IPS-NIHi11 (cell line): ENCODE measurements at regions not wholly inside any gene's neighbourhood (a gene's known extent, or its start where the extent isn't known, plus 50 kb on each side); places are given as distances from the start of the nearest gene placed in this dataset.

Experiments
- DNase-seq: peaks from one replicate; pipeline ENCODE4 v3.0.0; 2012; ENCODE audit warnings: mixed read lengths, low spot score

DNA sequence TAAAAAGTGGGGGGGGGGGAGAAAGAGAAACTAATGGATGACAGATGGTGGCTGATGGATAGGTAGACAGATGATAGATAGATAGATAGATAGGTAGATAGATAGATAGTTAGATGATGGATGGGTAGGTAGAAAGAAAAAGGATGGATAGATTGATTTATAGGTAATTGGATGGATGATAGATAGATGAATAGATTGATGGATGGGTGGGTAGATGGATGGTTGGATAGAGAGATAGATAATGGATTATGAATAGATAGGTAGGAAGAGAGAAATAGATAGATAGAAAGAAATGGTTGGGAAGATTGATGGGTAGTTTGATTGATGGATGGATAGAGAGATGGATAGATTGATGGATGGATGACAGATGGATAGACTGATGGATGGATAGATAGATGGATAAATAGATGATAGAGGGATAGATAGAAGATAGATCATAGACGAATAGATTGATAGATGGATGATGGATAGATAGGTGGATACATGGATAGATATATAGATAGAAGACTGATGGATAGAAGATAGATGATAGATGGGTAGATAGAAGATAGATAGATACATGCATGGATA lies 337.1 kb downstream of the C16orf95 start:
- no peak for DNase-seq

DNA sequence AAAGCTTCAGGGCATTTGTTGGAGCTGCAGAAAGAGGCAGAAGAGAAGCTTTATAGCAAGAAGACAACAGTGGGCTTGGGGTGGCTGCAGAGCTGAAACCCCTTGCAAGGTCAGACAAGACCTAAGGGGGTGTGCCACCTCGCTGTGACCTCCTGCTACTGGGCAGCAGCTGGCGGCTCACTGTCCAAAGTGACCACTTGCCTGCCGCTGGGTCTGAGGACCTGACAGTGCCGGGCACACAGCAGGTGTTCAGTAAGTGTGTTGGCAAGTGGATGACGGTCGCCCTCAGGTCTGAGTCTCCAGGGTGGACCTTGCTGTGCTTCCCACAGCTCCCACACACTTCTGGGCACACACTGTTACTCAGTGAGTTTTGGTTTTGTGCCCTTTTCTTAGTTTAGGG lies 336.5 kb downstream of the C16orf95 start:
- DNase-seq: no peak

DNA sequence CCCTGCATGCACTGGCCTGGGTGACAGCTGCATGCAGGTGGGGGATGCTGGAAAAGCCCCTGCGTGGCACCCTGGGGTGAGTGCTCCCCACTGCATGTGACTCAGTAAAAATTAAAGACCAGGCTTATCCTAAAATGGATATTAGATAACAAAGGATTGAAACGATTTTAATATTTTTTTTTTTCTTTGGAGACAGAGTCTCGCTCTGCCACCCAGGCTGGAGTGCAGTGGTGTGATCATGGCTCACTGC lies 334.9 kb downstream of the C16orf95 start:
- DNase-seq: no peak

DNA sequence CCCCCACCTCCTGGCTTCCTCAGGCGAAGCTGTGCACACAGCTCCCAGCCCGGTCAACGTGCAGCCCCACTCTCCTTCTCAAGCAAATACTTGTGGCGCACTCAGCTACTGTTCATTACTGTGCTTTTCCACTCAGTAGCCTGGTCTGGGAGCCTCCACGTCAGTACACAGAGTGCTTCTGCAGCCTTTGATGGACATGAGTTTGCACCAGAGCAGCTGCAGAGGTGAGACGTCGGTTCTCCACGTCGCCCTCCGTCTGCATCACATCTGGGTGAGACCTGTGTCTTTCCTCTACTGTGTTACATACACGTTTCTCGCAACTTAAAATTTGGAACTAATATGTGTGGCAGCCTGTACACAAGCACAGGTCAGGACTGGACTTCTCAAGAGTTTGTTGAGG lies 334.3 kb downstream of the C16orf95 start:
- DNase-seq: no peak

DNA sequence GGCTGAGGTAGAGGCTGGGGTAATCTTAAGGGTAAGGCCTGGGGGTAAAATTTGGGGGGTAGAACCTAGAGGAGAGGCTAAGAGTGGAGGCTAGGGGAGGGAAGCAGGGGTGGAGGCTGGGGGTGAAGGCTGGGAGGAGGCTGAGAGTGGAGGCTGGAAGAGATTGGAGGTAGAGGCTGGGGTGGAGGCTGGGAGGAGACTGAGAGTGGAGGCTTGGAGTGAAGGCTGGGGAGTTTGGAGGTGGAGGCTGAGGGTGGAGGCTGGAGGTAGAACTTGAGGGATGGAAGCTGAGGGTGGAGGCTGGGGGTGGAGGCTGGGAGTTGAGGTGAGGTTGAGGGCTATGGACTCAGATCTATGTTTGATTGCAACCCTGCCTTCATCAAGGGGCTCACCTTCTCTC lies 333.6 kb downstream of the C16orf95 start:
- DNase-seq: no peak

DNA sequence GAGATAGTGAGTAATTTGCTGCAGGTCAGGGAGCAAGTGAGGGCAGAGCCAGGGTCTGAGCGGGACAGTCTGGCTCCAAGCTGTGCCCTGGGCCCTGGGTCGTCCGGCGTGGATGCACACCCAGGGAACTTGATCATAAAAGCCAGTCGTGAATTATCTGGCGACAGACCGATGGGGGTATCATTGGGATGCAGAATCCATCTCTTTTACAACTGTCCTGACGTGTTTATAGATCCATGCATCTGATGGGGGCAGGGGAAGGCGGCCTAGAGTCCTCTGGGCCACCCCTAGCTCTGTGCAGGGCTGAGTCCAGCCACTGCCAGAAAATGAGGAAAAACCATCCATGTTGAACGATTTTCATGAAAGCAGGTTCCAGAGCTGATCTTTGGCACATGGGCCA lies 332.8 kb downstream of the C16orf95 start:
- DNase-seq: no peak

DNA sequence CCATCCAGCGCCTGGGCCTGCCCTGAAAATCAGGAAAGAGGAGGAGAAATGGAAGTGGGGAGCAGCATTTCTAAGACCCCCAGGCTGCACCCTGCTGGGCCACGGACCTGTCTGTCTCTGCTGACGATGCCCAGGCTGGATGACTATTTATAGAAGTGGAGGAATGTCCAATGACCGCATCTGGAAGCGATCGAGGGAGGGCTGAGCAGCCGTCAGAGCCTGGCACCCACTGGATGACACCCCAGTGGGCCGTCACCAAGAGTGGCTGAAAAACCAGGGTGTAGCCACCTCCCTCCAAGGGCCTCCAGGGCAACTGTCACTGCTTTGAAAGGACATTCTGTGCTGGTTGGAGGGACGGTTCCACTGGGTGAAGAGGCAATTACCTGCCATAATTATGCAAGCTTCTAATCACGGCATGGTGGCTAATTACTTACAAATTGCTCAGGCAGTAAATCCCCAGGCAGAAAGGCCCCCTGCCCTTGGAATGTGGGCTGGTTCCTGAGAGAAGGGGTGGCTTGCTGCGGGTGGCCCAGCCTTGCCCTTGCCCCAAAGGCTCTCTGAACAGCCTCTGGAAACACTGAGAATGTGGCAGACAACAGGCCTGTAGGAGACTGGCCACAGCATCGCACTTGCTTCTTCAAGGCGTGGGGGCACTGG lies 332.1 kb downstream of the C16orf95 start:
- DNase-seq: peak; percentile 53

DNA sequence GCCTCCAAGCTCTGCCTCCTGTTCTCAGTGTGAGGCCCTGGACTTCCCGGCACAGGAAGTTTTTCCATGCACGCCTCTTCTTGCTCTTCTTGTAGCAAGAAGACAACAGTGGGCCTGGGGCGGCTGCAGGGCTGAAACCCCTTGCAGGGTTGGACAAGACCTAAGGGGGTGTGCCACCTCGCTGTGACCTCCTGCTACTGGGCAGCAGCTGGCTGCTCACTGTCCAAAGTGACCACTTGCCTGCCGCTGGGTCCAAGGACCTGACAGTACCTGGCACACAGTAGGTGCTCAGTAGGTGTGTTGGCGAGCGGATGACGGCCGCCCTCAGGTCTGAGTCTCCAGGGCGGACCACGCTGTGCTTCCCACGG lies 331.6 kb downstream of the C16orf95 start:
- no peak for DNase-seq

DNA sequence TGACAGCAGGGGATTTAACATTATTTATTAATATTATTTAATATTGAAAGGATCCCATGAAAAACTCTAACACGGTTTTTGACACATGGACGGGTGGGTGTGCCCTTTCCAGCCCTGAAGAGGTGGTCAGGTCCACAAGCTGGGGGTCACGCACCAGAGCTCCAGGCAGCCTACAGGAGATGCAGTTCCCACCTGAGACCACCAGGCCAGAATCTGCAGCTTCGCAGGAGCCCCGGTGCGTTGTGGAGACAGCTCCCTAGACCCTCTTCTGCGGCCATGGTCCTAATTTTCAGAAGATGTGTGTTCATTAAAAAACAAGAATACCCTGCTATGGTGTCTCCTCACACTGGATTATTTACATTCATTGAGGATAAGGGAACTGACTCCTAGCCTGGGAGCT lies 331.1 kb downstream of the C16orf95 start:
- DNase-seq: peak; percentile 57

DNA sequence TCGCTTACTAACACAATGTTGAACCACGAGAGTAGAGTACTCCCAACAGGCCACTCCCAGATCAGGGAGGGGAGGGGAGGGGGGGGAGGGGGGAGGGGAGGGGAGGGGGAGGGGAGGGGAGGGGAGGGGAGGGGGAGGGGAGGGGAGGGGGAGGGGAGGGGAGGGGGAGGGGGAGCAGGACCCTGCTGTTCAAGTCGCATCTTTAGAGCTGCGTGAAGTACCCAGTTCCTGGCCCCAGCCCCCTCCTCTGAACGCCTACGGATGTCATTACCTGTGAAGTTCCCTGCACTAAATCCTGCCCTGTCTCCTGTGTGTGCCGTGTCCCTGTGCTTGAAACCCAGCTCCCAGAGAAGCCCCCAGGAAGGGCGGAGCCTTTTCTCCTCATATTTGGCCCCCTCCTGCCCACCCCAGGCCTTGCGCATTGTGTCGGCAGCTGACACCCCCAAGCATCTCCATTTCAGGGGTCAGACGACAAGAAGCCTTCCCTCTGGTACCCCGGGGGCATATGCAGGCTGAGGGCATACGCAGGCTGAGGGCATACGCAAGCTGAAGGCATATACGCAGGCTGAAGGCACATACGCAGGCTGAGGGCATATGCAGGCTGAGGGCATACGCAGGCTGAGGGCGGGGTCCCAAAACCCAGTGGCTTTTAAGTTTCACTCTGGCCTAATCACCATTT lies 330.2 kb downstream of the C16orf95 start:
- DNase-seq: no peak

DNA sequence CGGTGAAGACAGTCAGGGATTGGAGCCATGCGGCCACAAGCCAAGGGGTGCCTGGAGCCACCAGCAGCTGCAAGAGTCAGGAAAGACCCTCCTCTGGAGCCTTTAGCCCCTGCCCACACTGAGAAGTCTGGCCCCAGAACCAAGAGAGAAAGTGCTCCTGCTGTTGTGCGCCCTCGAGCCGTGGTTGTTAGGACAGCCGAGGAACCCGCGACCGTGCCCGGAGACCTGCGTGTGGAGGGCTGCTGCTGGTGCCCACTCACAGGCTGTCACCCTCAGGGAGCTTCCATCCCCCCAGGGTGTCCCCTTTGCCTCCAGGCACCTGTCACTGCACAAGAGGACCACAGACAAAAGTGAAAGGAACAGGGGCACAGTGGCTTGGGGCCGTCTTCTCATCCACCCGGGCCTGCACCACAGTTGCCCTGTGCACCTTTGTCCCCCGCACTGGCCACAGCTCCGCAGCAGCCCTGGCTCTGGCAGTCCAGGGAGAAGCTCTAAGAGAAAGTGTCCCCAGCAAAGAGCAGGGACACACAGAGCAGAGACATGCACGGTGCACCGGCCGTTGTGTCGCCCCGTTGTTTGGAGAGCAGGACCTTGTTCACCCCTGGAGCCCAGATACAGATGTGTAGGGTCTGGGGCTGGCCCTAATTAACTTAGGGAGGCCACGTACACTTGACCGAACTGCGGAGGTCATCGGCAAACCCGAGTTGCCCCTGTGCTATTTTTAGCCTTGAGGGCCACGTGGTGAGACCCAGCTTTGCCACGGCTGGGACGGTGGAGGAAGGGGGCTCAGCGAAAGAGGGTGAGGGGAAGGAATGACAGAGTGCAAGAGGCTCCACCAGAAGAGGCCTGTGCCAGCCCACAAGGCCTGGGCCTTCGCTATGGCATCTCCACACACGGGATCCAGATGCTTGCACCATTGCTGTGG lies 329.2 kb downstream of the C16orf95 start:
- no peak for DNase-seq

DNA sequence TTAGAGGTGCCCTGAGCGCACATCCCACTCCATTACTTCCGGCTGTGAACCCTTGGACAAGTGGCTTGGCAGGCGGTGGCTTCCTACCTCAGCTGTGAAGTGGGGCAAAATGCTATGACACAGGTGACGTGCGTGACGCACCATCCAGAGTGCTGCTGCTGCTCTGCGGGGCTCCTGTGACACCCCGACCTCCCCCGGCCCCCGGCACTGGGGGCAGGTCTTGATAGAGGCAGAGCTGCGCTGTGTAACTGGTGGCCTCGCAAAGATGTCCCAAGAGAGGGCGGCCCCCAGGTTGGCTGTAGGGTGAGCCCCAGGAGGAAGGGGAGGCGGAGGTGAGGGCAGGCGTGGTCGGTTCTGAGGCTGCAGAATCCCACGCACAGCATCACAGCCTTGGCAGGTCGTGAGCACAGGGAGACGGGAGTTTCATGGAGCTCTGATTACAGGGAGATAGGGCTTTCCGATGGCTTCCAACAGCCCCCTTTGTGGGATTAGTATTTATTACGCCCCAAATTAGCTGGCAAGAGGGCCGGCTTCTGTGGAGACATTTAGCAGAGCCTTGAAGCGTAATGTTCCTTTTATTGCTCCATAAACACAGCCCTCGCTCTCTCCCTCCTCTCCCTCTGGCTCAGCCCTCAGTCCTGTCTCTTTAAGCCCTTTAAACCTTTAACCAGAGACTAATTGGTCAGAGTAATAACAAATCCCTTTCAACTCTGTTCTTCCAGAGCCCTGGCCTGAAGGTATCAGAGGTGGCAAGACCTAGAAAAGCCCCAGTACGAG lies 328.1 kb downstream of the C16orf95 start:
- no peak for DNase-seq

DNA sequence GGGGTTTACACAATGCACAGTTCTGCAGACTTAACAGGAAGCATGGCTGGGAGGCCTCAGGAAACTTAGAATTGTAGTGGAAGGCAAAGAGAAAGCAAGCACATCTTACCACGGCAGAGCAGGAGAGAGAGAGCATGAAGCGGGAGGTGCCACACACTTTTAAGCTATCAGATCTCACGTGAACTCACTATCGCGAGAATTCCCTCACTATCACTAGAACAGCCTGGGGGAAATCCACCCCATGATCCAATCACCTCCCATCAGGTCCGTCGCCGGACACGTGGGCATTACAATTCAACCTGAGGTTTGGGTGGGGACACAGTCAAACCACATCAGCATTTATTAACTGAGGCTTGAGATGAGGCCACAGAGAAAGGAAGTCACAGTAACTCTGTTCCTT lies 326.7 kb downstream of the C16orf95 start:
- no peak for DNase-seq

DNA sequence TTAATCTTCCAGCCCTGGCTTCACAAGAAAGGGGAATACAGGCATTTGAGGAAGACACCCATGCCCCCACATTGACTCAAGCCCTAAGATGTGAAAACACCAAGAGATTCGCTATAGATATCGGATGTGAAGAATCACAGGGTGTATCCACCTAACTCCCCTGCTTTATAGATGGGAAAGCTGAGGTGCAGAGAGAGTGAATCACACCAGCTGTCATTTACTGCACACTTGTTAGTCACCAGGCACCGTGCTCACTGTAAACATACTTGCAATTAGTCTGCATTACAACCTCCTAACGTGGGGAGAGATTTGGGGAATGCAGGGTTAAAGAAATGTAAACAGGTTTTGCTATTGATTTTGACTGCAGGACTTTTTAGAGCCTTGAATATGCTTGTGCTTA lies 325.5 kb downstream of the C16orf95 start:
- DNase-seq: no peak

DNA sequence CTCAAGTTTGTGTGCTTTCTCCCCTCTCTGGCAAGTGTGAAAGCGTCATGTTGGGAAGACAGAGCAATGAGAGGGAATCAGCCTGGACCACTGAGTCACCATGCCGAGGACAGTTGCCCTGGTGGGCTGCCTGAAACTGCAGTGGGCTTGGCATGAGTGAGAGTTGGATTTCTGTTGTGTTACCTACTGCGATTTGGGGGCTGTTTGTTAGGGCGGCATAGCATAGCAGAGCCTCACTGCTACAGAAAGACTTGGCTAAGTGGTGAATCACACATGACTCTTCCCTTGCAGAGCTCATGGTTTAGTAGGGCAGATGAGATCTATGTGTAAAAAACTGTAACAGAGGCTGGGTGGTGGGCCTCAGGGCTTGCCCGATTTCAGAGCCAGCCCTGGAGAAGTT lies 324.6 kb downstream of the C16orf95 start:
- DNase-seq: no peak

DNA sequence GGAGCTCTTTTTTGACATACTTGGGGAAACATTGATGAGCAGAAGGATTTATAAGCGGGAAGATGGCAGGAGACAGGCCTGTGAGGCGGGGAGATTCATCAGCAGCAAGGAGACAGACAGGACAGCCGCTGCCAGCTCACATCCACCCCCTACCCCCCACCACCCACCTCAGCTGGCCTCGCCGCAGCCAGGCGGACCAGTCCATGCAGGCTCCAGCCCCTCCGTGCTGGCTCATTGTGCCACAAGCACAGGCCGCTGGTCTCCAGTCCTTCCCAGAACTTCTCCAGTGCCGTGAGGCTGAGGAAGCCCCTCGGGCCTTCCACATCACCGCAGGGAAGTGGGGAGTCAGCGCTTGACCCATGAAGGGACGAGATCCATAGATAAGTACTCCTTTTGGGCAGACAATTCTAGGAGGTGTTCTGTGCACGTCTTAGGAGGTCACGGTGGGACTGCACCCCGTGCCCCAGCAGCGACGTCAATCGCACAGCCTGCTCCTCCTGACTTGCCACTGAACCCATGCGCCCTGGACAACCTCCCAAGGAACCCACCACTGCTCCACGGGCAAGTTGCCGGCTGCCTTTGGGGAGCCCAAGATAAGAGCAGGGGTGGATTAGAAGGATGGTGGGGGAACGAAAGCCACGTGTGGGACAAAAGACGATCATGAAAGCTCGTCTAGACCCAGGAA lies 323.6 kb downstream of the C16orf95 start:
- DNase-seq: no peak

DNA sequence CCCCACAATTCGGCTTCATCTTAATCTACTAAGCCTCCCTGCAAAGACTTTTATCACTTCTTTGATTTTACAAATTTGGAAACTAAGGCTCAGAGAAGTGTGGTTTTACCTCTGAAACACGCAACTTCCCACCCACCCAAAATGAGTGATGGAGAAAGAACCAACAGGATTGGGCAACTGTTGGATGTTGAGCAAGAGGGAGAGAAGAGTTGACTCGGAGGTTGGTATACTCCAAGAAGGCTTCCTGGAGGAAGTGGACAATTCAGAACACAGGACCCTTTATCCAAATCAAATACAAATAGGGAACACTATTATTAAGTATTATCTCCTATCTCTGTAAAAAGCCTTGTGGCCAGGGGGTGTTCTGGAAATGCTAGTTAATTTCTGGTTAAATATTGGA lies 323.0 kb downstream of the C16orf95 start:
- DNase-seq: no peak

DNA sequence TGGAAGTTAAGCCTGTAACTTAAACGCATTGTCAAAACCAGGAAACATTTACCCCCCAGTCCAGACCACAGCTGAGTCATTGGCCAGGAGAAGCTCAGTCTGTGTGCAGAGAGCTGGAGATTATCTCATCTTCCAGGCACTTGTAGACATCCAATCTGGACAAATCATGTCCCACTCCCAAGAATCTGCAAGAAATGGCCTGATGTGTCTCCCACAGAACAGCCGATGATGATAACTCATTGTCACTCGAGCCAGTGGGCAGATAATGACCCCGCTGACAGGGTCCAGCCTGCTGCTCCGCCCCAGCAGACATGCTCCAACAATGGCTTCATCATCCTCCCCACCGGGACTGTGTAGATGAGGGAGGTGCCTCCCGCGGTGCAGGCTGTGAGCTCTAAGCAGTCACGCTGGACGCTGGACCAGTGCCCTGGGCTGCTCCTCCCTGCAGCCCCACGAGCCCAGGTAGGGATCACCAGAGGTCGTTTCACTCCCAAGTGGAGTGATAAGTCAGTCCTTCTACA lies 322.5 kb downstream of the C16orf95 start:
- peak; percentile 48 for DNase-seq

DNA sequence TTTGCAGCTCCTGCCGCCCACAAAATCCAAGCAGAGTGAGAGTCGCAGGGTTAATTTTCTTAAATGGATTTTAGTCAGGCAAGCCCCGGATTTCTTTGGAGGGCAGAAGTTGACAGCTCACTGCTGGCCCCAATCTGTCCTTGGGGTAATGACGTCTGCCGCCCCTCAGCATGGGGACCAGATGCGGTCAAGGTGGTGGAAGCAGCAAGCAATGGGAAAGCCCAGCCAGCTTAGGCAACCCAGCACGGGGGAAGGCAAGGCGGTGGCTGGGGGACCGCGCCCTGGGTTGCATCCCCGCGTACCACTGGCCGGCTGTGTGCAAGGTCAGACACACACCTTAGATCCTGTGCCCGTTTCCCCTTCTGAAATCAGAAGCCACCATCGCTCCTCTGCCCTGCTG lies 321.7 kb downstream of the C16orf95 start:
- no peak for DNase-seq

DNA sequence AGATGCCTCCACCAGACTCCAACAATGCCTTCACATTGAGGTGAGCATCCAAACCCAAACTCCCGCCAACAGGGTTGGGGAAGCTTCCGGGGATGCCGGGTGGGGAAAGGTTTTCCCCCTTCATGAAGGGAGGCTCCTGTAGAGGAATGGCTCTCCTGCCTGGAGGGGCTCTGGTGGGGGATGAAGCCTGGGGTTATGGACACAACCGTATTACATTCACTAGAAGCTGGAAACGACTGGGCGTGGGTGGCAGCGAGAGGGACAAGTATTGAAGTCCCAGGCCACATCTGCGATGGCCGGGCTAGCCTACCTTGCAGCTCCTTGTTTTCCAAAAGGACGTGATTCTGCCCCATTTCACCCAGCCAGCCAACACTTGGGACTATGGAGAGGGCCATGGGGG lies 321.1 kb downstream of the C16orf95 start:
- no peak for DNase-seq

DNA sequence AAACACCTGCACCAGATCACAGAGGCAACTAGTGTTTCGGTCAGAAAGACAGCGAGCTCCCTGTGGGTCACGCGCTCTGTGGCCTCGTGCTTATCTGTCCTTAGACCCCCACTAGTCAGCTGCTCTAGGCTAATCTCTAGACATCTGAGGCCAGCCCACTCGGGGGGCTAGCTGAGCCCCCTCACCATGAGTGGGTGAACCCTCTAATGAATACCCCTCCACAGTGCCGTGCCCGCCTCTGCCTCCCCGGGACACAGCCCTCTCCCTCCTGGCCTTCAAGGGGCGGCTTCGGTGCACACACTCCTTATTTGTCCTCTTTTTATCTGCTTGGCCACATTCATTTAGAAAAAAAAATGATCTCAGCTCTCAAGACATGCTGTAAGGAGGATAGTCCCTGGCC lies 320.1 kb downstream of the C16orf95 start:
- no peak for DNase-seq
